ENCODE measurements at regions not wholly inside any gene's neighbourhood (a gene's known extent, or its start where the extent isn't known, plus 50 kb on each side); places are given as distances from the start of the nearest gene placed in this dataset.

DNA sequence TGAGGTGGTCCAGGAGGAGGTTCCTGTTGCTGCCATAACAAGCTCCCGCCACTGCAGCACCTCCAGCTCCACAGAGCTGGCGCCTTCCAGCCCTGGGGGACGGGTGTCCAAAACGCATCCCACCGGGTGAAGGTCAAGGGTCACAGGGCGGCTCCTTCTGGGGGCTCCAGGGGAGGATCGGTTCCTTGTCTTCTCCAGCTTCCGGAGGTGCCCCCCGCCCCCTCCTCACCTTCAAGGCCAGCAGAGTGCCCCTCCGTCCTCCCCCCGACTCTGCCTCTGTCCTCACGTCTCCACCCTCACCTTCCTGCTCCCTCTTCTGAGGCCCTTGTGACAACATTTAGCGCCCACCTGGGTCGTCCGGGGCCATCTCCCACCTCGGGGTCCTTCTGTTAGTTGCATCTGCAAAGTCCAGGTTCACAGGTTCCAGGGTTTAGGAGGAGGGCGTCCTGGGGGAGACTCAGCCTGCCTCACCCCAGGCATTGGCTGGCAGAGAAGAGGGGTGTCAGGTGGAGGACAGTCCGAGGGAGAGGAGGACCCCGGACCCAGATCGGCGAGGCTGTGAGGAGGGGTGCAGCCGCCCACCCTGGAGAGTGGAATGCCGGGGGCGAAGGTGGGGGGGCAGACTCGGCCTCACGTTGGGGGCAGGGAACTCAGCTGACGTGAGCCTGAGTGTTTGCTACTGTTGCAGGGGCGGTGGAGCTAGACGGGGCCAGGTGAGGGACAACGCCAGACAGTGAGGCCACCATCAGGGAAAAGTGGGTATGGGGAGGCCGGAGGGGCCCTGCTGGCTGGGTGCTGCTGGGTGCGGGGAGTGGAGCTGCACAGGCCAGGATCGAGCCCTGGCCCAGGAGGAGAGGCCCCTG, 205.5 kb upstream of the C14orf180 start:
- no peak for DNase-seq

DNA sequence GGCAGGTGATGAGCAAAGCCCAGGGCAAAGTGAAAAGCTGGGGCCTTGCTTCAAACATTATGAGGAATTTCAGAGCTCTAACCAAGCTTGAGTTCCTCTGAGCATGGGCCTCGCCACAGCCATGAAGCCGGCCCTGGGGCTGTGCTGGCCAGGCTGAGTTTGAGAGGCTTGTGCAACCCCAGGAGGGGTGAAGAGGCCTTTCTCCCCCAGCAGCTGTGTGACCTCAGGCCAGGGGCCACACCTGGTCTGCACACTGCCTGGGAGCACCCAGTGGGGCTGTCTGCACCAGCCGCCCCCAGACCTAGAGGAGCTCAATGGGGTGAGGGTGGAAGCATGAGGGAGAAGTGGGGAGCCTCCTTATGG, 204.9 kb upstream of the C14orf180 start:
- no peak for DNase-seq

DNA sequence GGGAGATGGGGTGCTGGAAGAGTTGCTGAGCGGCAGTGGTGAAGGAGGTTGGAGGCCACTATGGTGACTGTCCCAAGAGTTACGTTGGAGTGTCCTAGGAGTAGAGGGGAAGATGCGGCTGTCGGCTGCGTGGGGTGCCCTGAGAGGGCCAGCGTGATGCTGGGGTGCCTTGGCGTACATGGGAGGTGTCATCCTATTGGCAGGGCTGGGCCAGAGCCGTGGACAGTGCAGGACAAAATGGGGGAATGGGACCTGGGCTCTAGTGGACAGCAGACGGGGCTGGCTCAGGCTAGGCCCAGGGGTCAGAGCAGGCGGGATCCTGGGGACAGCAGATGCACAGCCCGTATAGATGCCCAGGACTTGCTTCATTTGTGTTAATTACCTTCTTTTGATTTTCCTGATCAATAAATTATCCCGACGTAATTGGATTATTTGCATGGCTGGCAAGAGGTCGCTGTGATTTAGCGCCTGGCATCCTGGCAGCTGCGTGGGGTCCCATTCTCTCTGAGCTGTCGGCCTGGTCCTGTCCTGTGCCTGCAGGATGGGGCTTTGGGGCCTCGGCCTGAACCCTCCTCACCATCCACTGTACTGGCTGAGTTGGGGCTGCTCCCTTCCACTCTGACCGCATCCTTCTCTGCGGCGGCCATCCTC, 203.9 kb upstream of the C14orf180 start:
- DNase-seq: no peak

DNA sequence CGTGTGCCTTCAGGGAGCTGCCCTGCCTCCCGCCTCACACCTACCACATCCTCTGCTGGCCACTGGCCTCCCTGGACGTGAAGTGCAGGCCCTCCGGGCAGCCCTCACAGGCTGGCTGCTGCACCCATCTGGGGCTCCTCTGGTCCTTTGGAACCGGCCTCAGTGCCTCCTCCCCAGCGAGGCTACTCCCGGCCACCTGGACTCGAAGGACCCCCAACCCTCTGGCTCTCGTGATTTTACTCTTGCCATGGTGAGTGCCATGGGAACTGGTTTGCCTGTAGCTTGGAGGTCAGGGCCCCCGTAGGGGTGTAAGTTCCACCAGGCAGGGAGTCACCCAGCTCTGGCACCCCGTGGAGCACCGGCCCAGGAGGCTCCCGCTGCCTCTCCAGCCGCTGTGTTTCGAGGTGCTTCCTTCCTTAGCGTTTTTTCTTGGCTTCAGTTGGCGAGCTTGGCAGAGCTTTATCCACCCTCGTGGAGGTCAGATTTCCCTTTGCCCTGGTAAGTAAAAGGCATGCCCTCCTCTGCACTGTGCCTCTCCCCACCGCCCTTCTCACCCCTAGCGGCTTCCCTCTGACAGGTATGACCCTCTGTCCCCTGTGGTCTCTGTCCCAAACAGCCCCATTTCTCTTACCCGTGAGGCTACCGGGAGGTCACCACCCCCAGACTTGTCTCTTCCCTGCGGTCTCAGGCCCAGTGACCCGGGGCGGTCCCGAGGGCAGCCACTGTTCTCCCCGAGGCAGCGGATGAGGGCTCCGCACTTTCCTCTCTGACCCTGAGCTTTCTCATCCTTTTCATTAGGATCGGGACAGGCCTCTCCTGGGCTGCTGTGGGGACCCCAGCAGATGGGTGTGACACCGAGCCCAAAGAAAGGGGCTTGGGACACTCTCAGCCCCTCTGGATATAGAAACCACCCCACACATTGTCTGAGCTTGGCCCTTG, 203.1 kb upstream of the C14orf180 start:
- DNase-seq: no peak

DNA sequence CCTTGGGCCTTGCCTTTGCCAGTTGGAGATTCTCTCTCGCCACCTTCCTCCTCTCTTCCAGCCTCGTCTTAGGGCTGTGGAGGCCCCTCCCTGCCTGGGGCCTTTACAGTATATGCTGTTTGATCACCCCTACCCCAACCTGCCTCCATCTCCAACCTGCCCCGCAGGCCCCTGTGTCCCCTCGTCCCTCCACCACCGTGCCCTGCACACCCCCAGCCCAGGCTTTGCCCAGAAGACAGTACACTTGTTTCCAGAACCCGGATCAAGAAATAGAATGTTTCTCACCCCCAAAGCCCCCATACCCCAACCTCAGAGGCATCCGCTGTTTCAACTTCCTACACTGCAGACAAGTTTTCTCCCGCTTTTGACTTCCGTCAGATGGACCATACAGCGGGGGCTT, 202.3 kb upstream of the C14orf180 start:
- DNase-seq: no peak

DNA sequence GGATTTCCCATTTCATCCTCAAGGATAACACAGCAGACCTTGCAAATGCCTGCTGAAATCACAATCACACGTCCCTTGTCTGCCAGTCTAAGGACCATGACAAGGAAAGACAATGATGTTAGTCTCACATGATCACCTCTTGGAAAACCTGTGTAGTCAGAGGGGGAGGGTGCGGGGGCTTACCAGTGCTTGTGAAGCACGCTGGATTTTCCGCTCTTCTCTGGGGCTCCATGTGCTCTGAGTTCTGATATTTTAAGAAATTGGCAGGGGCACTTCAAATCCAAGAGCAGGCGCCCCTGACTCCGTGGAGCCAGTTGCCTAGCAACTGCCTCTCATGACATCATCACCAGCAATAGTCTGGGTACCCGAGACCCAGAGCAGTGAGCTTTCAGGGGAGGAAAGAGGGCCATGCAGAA, 200.9 kb upstream of the C14orf180 start:
- DNase-seq: no peak

DNA sequence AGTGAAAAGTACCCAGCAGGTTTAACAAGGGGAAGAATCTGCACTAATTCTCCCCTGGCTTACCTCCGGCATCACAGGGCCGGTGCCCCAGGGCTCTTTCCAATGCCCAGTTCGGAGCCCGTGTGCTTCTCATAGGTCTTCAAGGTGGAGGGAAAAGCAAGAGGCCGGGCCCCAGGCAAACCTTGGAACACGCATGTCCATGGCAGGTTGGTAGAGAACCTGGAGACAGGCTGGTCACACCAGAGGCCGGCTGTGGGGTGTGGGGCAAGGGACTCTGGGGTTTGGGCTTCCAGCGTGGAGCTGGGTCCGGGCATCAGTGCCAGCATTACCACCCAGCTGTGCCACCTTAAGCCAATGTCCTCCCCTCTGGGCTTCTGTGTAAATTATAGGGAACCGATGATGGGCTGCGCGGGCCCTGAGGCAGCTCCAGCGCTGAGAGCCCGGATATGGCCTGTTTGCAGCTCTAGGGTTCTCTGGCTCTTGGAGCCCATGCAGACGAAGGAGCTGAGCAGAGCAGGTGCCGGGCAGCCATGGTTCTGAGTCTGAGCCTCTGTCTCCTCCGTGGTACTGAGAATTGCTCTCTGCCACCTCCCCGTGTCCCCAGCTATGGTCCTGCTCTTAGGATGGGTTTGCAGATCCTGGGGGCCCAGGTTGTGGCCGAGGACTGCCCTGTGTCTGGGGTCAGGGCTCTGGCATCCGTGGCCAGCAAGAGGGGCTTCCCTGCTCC, 197.0 kb upstream of the C14orf180 start:
- no peak for DNase-seq

DNA sequence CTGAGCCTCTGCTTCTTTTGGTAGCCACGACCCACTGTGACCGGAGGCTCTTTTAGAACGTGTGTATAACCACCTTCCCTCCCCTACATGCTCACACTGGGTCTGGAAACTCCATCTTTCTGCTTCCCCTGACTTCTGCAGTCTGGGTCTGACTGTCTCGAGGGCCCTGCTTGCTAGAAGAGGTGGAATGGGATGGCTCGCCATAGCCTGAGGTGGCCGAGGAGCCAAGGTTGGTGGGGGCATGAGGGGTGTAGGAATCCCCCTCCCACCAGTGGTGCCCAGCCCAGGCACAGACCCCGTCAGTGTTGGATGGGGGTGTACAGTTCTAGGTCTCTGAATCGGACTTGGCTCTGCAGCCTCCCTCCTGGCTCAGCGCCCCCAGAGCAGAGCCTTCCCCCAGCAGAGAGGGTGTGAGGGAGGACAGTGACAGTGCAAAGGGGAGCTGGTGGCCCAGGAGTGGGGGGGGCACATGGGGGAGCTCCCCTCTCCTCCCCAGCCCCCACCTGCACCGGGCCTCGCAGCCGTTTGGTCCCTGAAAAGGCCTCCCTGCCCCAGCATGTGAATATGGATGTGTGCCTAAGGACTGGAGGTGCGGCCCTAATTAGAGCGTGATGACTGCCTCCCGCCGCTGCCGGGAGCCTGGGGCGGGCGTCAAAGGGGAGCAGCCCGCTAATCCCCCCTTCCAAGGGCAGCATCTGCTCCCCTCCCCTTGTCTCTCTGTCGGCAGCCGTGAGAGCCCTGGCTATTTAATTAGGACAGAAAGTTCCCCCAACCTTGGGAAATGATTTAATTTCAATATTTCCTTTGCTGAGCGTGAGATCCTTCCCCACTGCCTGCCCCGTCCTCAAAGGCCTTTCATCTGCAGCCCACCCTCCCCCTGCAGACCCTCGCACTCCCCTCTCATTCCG, 196.2 kb upstream of the C14orf180 start:
- peak; percentile 62 for DNase-seq

DNA sequence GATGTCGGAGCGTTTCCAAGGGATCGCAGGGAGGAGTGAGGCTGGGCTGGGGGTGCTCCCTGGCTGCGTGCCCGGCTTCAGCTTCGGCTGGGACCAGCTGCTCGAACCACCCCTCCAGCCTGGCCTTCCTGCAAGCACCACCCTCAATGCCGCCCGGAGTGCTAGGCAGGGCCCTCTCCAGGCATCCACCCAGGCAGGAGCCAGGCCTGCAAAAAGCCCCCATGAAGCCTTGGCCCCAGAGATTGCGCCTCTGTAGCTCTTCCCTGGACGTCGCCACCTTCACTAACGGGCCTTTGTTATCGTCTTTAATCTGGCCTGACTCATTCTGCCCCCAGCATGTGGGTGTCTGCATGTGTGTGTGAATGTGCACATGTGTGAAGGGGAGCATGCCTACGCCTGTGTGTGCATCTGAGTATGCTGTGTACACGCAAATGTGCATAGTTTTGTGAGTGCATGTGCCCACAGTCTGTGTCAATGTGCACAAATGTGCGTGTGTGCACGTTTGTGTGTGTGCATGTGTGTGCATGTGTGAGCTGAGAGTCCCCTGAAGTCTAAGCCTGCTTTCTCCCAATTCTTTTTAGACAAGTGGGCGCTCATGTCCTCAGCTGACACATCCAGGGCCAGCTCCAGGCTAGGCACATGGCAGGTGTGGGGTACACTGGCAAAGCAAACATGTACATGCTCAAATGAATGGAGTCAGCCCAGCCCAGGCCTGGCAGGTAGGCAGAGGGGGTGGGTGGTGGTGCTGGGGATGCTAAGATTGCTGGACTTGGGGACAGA, 195.4 kb upstream of the C14orf180 start:
- DNase-seq: peak; percentile 79

DNA sequence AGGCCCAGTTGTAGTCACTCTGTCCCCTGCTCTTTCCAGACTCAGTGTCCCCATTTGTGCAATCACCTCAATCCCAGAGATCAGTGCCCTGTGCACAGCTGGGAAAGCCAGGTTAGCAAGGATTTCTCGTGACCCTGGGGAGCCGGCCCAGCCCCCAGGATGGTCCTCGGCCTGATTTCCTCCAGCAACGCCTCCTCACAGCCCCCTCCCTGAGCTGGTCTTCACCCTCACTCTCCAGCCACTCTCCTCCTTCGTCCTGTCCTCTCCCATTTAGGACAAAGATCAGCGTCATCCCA, 194.8 kb upstream of the C14orf180 start:
- no peak for DNase-seq

DNA sequence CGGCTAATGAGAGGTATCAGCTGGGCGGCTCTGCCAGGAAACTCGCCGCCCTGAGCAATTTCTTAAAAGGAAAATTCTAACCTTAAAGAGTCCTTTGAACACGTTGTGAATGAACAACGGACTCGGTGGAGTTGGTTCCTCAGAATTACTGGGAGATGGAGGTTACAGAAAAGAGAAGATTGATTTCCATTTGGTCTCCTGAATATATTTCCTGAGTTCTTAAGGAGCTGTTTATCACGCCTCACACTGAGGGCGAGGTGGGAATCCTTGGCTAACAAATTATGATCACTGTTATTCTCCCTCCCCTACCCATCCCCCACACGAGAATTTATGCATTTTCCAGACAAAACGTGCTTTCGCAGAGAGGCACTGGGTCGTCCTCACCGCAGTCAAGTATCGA, 194.5 kb upstream of the C14orf180 start:
- no peak for DNase-seq

DNA sequence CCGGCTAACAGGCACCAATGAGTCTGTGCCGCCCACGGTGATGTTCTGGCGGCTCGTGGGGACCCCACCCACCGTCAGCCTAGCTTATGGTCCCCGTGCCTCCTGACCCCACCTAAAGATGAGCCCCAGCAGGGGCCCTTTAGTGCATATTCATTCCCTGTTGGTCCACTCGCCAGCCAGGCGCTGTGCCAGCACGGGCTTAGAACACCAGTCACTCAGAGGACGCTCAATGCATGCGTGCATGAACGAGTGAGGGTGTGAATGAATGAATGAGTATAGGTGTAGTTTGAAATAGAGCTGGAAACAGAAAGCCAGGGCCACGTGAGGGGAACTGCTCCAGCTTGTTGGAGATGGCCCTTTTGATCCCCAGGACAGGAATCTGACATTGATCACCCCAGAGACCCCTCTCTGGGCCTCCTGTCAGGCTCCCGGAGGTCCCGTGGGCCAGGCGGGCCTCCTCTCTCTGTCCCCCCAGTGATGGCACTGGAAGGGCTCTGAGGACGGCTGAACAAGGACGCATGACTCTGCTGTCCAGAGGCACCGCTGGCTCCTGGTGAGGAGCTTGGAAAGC, 193.9 kb upstream of the C14orf180 start:
- DNase-seq: no peak

DNA sequence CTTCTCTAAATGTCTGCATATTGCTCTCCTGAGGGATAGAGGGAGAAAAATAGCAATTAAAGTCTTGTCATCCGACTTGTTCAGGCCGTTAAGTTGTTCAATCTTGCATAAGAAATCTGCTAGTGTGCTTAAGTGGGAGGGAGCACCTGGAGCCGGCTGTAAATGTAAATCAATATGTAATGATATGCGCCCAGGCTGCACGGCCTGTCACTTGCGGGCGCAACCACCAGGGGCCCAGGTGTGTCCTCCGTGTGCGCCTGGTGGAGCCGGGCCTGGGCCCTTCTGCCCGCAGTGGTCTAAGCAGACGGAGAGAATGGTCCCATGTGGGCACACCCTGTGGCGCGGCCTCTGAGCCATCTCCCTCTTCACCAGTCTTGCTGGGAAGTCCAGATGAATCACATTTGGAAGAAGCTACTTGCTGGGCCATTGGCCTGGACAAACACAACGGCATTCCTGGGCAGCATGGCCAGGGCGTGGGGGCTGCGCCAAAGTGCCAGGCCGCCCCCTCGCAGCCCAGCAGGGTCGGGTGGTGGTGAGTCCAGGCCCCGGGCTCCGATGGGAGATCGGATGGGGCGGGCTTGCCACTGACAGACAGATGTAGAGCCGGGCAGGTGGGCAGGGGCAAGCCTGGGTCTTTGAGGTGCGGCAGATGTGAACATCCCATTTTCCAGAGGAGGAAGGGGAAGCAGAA, 193.3 kb upstream of the C14orf180 start:
- no peak for DNase-seq

DNA sequence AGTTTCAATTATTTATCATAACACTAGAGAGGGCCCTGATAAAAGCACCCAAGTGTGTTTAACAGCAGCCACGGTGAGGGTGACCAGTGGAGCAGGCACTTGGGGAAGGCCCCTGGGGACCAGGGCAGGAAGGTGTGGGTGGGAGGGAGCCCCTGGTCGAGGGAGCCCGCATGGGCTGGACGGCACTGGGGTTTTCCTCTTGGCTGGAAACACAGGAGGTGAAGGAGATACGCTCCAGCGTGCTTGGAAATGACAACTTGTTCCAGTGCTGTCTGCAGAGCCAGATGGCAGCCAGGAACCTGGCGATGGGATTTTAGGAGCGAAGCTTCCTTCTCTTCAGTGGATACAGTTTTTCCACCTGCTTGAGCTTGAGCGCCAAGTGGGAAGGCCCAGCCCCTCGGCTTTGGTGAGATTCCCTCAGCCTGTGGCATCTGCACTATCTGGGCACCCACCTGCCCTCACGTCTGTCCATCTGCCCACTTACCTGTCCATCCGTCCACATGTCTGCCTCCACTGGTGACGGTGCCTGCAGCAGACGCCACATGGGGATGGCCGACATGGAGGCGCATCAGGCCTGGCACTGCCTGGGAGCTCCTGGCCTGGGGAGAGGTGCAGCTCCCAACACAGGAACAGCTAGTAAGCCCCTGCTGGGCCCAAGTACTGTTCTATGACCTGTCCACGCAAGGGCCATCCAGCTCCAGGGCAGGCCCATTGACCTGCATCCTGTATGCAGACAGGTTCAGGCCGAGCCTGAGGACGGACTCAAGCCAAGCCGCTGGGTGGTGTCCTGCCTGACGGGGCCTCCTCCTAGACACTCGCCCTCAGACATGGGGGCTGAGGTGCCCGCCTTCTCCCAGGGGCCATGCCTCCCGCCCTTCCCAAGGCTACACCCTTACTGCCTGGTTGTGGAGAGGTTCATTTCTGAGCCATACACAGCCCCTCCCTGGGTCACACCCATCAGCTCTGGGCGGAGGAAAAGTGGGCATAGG, 192.2 kb upstream of the C14orf180 start:
- DNase-seq: peak; percentile 30

DNA sequence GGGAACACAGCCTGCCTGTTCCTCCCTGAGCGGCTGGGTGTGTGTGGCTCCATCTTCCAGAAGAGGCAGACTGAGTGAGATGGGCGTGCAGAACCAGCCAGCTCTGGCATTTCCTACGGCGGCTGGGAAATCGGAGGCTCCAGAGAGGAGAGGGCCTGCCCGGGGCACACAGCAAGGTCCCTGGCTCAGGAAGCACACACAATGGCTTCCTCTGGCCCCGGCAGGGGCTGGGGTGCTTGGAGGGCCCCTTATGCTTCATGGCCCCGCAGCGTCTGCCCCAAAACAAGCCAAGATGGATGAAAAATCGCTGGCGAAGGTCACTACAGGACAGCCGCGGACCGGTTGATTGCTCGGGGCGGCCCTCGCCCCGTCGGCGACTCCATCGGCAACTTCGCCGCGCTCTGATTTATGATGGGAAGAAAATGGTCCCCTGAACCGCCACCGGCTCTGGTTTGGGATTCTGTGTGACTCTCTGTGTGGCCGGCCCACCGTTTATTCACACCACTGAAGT, 191.5 kb upstream of the C14orf180 start:
- DNase-seq: no peak

DNA sequence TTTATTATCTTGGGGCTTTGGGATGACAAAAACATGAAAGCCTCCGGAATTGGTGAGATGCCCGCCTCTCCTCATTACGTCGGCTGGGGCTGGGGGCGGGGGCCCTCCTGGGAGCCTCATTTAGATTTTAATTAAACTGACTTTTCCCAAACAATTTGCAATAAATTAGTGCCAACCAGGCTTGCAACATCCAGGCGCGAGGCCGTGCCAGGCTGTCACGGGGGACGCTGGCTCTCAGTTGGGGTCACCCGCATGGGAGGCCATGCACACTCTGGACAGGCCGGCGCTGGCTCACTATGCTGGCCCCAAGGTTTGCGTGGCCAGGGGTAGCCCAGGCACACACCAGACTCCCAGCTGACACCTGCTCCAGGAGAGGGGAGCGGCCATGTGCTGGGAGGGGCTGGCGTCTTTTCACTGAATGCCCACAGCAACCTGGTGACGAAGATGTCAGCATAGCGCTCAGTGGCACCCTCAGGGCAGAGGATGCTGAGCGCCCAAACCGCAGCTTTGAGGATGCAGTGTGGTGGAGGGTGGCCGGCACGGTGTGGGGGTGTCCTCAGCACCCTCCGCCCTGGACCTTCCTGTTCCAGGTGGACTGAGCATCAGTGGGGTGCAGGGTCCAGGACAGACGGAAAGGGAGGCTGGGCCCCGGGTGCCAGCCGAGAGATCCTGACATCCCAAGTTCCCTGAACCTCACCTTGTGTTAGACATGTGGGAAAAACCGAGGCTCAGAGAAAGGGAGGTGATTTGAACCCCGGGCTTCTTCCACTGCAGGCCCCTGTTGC, 190.8 kb upstream of the C14orf180 start:
- DNase-seq: no peak

DNA sequence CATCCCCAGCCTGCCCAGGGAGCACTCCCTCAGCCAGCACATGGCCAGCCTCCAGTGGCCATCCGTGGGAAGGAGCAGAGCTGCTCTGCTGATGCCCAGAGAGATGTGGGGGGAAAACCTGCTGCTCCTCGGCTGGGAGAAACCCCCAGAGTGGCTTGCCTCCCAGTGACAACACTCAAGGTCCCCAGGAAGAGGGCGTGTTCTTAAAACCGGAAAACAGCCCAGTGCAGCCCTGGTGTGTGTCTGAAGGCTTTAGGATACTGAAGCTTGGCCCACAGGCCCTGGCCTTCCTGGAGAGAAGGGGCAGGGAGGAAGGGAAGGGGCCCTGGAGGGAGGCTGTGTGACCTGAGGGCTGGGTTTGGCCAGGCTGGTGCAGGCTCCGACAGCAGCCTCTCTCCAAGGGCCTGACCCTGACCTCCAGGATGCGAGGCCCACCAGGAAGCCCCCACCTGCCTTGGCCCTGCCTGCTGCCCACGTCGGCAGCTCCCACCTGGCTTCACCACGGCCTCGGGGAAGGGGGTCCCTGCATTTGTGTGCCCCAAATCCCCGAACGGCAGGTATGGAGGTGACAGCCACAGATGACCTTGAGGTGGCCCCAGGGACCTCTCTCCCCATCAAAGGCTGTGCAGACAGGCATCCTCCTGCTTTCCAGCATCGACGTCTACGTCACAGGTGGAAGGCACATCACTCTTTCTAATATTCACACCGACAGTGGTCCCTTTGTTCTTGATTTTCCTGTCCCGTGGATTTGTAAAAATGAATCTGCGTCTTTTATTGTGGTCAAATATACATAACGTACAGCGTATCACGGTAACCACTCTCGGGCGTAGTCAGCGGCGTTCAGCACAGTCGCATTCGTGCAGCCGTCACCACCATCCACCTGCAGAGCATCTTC, 190.0 kb upstream of the C14orf180 start:
- no peak for DNase-seq

All from NCI-H1092 (cell line).